DMS53 (cell line): ENCODE measurements at regions not wholly inside any gene's neighbourhood (a gene's known extent, or its start where the extent isn't known, plus 50 kb on each side); places are given as distances from the start of the nearest gene placed in this dataset.

Experiments used
- DNase-seq: peaks from one replicate; lab custom pipeline; 2025; lab: John Stamatoyannopoulos, UW

DNA sequence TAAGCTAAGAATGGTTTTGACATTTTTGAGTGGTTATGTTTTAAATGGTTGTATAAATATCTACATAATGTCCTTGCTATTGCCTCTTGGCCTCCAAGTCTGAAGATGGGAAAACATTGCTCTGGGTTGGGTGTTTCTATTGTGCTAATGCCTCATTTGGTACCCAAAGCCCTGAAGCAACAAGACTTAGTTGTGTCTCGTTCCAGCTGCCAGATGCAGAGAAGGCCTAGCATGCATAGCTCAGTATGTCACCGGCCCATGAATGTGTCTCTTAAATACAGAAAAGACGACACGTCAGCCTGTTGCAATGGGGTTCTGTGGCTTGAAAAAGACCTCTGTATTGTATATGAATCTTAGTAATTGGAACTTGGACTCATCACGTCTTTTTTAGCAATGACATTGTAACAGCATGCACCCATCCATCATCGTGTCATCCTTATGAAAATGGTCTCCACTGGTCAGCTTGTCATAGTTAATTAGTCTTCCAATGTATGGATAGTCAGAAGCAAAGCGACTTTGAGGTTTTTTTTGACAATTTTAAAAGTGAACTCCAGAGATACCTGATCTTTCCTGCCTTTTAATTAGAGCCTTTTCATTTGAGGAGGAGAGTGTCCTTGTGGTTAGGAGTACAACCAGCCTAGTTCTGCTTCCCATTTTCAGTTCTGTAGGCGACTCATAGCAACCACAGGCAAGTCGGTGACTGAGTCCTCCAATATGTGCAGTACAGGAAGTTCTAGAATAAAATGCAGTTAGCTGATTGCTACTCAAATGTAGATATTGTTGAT lies 126.4 kb upstream of the GATB start:
- no peak for DNase-seq

DNA sequence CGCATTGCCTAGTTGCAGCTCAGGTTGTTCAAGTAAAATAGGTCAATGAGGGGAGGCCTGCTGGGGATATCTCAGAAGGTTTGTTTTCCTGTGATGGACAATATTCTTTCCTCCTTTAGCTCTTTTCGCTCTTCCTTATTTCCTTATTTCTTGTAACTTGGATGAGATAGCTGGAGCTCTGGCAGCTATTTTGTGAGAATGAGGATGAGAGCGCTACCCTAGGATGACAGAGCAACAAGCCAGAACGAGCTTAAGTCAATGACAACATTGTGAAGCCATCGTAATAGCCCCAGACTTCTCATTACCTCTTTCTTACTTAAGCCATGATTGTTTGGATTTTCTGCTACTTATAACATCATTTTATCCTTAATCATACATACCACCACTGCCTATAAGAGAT lies 124.3 kb upstream of the GATB start:
- no peak for DNase-seq

DNA sequence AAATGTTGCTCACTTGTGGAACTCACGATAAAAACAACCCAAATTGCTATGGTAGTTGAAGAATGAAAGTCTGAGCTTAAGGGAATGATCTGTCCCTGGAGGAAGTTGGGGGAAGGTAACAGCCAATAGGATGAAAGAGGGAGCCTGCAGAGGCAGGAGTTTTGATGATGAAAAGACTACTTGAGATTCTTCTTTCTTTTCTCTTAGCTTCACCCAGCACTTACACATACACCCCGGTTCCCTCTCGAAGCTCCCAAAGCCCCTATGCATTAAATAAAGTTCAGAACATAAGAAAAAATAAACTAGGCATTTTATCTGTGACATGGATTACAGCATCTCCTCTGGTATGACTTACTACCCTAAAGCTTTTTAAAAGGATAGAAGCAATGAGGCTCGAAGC lies 122.9 kb upstream of the GATB start:
- DNase-seq, result no peak

DNA sequence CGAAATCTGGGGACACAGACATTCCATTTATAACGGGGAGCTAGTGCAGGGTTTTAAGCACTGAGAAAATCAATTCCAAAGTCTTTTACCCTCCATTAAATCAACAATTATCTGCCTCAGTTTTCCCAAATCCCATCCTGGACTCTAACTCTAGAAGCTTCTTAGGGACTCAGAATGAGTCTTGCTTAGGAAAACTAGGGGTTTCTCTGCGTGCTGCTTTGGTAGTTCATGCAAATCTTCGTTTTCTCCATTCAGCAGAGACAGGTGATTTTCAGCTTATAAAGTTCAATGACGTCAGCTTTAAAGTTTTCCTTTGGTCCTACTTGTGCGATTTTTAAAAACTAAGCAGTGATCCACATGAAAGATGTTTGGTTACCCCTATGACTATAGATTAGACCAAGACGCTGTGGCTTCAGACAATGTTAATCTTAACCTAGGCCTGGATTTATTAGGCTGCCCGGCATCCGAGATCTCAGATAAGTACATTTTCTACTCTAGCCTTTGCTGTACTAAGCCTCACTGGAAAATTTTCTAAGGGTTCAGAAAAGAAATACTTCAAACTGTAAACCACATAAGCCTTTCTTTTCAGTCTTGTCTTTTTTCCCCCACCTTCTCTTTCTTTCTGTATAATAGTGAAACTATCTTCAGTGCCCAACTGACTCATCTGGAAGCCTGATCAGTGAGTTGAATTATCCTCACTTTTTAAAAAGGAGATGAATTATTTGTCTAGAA lies 121.4 kb upstream of the GATB start:
- DNase-seq, result no peak

DNA sequence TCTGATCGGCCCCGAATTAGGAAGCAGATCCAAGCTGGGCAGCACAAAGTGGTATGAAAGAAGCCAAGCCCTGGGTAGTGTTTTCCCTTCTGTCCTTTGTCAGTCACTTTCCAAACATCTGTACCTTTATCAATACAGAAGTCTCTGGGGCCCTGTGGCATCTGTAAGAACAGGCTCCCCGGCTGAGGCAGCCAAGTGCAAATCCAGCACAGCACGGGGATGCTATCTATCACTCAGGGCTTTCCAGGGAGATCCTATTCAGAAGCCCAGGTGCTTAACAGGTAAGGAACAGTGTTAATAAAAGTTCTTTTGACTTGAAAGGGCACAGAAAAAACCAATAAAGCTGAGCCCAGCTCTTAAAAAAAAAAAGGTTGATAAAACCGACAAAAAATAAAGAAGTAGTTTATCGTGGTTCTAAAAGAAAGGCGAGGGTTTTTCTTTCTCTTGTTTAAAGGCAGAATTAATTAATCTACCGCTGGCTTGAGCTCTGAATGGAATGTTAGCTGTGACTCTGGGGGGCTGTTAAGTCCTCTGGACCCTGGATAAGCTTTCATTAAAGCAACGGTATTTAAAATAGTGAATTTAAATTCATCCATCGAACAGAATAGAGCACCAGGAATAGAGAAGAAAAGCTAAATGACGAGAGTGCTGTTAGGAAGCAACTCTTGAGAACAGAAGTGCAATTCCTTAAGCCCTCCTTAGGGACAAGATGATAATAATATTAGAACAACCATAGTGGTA lies 119.1 kb upstream of the GATB start:
- DNase-seq, result no peak

DNA sequence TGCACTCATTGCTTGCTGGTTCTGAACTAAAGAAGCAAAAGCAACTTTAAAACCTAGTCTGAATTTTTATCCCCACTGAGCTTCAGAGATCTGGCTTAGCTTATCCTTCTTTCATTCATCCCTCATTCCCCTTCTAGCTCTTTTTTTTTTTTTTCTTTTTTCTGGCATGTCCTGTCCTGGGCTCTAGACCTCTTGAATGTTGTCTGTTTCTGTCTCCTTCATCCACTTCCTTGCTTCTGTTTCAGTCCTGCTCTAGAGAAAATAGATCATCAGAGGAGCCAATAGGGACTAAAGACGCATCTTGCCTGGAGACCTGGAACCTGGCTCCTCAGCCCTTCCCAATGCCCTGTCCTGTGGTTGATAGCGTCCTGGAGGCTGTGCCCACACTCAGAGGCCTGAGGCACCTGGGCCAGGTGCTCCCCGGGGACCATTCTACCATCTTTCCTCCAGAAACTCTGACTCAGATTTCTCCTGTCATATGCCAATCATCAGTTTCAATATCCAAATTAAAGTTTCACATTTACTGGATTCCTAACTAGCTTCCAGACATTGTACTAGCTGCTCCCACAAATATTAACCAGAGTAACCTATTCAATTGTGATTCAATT lies 115.7 kb upstream of the GATB start:
- DNase-seq, result no peak

DNA sequence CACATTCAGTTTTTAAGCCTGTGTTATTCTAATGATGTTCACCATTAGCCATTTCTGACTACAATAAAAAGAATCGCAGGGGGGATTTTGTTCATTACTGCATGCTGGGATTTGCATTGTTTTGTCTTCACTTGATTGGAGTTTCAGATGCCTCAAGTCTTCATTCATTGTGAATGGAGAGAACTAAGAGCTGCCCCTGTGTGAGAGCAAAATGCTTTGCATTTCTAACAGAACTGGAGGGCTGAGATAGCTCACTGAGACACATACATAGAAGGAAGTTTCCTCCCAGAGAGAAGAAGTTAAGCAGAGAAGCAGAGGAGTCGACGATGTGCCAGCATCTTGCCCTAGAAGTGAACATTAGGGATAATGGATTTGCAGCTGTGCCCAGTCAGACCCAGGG lies 113.5 kb upstream of the GATB start:
- no peak for DNase-seq

DNA sequence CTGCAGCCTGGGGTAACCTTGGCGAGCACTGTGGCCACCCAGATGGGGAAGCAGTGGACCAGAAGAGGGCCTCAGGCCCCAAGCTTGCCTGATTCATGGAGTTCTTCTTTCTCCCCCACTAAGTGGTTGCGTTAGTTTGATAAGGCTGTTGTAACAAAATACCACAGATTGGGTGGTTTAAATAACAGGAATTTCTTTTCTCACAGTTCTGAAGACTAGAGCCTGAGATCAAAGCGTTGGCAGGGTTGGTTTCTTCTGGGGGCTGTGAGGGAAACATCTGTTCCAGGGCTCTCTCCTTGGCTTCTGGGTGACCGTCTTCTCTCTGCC lies 105.7 kb upstream of the GATB start:
- no peak for DNase-seq

DNA sequence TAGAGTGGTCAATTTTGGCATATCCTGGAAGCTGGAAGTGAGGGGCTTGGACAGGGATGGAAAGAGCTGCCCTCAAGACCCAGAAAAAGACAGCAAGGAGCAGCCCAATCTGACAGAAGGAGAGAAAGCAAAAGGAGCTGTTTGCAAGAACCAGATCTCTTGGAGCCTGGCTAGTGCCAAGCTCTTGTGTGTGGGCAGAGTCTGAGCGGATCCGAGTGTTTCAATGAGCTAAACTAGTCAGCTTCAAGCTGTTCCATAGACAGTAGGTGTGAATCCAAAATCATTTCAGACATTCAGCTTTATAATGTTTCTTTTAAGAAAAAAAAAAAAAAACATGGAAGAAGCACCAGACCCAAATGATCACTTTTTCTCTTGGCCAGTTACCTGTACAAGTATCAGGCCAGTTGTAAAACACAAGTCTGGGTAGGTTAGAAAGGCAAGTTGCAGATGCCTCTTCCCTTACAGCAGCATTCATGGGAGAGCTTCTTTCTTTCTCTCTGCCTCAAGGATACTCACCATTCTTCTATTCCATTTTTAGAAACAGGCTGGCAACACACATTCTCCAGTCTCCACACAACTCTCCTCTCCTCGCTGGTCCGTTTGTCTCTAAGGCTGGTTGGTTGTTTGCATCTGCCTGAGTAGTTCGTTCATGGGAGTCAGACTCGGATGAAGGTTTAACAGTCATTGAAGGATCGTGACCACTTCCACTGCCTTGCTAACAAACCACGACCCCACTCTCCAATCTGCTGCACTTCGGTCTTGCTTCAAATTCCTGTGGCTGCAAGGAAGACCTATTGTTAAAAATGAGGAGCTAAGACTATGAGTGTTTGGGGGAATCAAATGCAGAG lies 105.2 kb upstream of the GATB start:
- no peak for DNase-seq

DNA sequence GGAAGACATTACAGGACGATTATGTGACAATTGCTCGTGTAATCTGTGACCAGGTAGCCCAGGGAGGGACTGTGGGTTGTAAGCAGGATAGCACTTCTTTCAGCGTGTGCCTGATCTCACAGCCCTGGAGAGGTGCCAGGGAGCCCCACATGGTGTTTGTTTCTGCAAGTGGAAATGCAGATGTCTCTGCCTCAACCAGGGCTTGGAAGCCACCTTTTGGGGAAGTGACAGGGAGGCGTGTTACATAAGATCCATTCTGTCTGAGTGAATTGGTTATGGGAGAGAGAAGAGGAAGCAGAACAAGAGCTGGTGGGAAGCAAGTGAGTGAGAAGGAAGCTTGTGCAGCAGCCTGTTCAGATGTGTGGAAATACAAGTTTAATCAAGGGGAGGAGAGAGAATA lies 104.5 kb upstream of the GATB start:
- no peak for DNase-seq

DNA sequence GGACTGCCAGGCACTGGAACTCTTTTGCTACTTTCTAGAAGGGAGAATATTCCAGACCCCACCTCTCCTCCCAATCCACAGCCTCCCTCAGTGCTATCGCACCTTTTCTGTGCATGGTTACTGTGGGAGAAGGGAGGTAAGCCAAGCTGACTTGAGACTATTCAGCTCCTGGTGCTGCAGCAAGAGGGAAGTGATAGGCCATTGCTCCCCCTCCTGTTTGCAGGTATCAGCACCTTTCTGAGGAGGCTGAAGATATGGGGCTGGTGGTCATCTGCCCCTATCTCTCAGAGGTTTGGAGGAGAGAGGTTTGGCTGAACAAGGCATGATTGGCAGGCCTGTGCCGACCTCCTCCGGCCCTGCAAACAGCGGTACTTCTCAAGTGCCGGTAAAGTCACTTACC lies 103.3 kb upstream of the GATB start:
- DNase-seq, result no peak

DNA sequence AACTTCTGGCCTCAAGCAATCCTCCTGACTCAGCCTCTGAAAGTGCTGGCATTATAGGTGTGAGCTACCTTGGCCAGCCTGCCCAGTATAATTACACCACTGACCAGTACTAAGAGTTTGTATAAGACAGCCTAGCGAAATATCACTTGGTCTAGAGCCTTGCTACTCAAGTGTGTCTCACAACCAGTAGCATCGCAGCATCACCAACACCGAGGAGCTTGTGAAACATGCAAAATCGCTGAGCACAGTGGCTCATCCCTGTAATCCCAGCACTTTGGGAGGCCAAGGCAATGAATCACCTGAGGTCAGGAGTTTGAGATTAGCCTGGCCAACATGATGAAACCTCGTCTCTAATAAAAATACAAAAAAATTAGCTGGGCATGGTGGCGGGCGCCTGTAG lies 102.0 kb upstream of the GATB start:
- no peak for DNase-seq

DNA sequence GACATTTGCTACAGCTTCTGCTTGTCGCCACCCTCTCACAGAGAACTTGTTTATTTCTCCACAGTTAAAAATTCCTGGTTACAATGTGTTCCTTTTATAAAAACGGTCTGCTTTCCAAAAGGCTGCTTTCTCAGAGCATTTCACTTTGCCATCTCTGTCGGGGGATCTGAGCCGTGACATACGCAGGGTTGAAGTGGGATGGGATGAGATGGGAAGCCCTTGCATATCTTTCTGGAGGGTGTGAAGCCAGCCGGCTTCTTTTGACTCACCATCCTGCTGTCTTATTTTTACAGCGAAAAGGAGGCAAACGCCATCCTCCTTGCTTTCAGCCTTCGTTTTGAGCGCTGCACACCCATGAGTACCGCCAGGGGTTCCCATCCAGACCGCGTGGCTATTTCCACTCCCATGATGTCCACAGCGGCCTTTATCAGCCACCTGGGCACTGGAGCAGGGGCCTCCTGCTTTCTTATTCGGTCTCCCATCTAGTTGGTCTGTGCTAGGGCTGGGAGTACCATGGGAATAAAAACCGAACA lies 99.8 kb upstream of the GATB start:
- DNase-seq, result no peak

DNA sequence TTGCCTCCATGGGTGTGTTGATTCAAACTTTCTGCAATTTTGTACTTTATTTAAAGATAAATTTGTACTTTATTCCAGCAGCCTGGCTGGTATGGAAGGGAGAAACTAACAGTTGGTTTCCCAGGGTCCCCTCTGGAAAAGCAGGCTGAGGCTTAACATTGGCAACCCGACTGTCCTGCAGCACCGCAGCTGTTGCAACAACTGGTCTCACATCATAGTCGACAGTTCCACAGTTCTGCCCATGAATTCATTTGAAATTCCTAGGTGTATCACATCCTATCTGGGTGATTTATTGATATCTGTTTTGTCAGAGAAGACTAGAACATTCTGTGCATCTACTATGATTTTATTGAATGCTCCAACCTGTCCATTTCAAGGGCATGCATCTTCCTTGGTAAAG lies 98.8 kb upstream of the GATB start:
- DNase-seq, result no peak

DNA sequence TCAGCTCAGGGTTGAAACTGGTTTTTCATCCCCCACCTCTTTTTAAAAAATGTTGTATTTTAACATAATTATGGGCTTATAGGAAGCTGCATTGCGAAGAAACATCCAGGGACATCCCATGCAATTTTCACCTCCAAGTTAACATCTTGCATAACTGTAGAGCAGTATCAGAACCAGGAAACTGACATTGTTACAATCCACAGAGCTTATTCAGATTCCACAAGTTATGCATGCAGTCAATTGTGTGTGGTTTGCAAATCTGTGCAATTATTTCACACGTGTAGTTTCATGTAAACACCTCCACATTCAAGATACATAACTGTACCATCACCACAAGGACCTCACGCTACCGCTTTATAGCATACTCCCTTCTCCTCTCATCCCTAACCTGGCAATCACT lies 97.5 kb upstream of the GATB start:
- no peak for DNase-seq

DNA sequence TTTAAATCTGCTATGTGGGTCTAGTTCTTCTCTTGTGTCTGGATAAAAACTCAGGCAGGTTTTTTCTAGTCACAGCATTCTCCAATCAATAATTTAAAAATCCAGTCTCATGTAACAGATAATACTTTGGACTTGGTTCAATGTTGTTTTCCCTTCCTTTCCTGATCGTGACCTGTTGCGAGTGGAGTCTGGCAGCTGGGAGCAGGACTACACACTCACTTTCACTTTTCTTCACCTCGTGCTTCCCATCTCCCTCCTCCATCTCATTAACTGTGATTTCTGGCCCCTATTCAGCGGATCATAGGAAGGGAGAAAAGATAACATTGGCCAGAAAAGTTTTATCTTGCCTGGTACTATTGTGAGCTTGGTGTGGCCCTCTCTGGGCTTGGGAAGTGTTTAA lies 96.6 kb upstream of the GATB start:
- no peak for DNase-seq

DNA sequence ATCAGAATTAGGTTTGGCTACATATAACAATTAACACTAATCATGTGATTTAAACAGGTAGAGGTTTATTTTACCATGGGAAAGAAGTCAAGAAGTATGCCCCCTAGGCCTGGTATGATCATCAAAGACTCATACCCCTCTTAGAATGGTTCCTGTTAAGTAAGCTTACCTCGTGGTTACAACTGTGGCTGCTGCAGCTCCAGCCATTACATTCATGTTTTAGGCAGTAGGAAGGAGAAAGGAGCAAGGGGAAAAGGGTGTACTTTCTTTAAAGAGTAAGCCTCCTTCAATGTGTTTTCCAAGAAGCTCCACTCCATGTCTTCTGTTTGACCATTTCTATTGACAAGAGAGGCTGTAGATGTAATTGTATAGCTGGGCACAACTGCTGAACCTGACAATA lies 94.9 kb upstream of the GATB start:
- DNase-seq, result no peak

DNA sequence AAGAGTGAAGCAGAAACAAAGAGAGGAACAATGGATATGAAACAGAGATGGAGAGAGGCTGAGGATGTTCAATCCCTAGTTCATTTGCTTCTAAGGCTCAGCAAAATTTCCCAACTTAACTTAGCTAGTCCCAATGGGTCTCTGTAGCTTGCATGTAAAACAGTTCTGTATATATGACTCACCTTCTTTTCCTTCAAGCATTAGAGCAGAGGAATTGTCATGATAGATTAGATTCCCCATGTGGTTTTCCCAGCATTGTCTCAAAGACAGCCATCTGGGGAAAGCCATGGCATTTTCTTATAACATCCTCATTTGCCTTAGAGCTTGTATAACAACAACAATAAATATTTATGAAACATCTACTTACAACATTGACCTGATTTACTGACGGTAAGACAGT lies 93.9 kb upstream of the GATB start:
- DNase-seq, result no peak

DNA sequence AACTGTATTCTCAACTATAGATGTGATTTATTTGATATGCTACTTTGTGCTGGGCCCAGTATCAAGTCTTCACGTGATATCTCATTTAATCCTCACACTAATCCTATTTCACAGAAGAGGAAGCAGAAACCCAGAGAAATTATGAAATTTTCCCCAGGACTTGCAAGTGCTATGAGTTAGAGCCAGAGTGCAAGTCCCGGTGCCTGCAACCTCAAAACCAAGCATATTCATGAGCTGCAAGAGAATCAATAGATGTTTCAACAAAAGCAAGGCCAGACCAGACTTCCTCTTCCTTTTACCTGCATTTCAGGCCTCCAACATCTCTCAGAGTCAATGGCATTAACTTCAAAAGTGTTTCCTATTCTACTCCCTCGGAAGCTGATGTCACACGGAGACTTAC lies 92.2 kb upstream of the GATB start:
- no peak for DNase-seq

DNA sequence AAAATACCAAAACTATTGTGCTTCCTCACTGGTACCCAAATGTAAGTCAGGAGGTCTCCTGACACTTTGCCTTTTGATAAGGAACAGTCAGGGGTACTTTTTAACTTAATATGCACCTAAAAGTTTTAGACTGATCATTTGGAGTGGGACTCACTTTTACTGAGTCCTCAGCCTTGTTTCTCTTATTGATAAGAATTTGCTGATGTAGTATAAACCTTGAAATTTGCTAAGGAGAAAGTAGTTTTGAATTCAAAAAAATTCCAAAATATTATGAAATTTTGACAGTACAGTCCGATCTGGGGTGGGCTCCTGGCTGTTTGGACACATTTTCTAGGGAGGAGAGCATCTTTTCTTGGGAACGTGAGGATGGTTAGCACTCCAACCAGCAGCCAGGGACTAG lies 91.4 kb upstream of the GATB start:
- DNase-seq, result no peak

DNA sequence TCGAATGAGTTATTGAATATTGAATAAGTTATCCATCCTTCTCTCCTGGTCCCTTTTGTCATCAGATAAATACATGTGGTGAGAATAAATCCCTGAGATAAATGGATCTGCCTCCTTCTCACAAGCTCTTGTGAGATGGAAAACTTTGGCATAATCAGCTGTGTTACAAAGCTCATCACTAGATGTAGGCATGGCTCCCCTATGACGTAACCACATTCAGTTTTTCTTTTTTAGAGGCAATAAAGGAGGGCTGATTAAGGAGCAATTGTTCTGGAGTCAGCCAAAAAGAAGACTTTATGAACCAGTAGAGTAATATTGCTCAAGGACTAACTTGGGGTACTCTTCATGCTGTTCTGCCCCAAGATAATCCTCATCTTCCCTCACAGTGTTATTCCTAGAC lies 90.5 kb upstream of the GATB start:
- no peak for DNase-seq

DNA sequence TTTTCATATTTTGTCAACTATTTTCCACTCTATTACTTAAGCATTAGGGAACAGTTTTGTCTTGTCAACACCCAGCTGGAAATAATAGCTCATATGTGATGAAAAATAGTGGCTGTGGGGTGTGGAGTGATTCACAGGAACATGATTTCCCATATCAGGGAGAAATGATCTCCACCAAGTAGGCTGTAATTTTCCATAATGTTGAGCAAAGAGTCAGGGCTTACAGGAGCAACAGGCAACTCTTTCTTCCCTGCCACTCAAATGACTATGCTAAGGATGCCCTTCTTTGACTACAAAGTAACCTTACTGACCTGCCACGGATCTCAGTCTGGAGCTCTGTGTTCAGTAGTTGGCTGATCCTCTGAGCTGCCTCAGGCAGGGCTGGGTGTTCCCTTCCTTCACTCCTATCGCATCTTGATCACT lies 90.0 kb upstream of the GATB start:
- DNase-seq, result no peak
